Endothelial cell of umbilical vein (primary cell): ENCODE measurements at regions not wholly inside any gene's neighbourhood (a gene's known extent, or its start where the extent isn't known, plus 50 kb on each side); places are given as distances from the start of the nearest gene placed in this dataset.

Experiments used
- BruUV-seq: library from RNA; stranded (reverse); fragments of 400-500 nt; replicated peaks from 2 replicates; lab custom pipeline; 2021; lab: Mats Ljungman, UMichigan
- CTCF ChIA-PET: fragments of 300-600, 350-600 bp; sonication (Branson Sonifier 250); formaldehyde crosslinking; loops from one replicate; lab custom pipeline; 2021; ENCODE audit warnings: antibody characterized with exemption, inconsistent platforms; lab: Charles Lee
- POLR2A ChIA-PET: fragments of 300-600, 350-600 bp; sonication (Branson Sonifier 250); formaldehyde crosslinking; loops from one replicate; lab custom pipeline; 2021; ENCODE audit warnings: antibody characterized with exemption, inconsistent platforms; lab: Charles Lee
- DNase-seq: peaks from one replicate; pipeline ENCODE4 v3.0.0-alpha.2; 2011; ENCODE audit warnings: low read depth, low spot score
- FAIRE-seq: peaks from 2 replicates; lab custom pipeline; 2011; peaks lifted over from hg19 to GRCh38; lab: Jason Lieb, UNC
- H2AFZ ChIP-seq: 2 replicates; pipeline ENCODE4 v1.6.0; 2012; ENCODE audit warnings: low read depth, low read length, control low read depth, inconsistent platforms
- H3K27ac ChIP-seq: 2 replicates; pipeline ENCODE4 v1.5.1; 2011; ENCODE audit warnings: low read depth, mild to moderate bottlenecking, control low read depth, low read length, moderate library complexity; ENCODE audit not compliant: insufficient read depth
- H3K27me3 ChIP-seq, 2 experiments: 2 replicates each; pipeline versions ENCODE4 v1.6.0 to v1.6.1; 2011; ENCODE audit warnings: low read length in 2 of 2, mixed read lengths in 1 of 2; ENCODE audit not compliant: control insufficient read depth in 2 of 2, insufficient read depth in 2 of 2
- H3K36me3 ChIP-seq, 2 experiments: 2 replicates in 1 of 2; 3 replicates in 1 of 2; pipeline ENCODE4 v1.5.1; 2011; ENCODE audit warnings: low read length in 2 of 2, mild to moderate bottlenecking in 1 of 2, moderate library complexity in 1 of 2; ENCODE audit not compliant: control insufficient read depth in 2 of 2, insufficient read depth in 2 of 2; ENCODE audit errors: extremely low read depth in 1 of 2
- H3K4me1 ChIP-seq: 3 replicates; pipeline ENCODE4 v1.5.1; 2011; ENCODE audit warnings: mild to moderate bottlenecking, low read length; ENCODE audit not compliant: control insufficient read depth, insufficient read depth; ENCODE audit errors: extremely low read depth
- H3K4me2 ChIP-seq: 2 replicates; pipeline ENCODE4 v1.6.1; 2011; ENCODE audit warnings: low read length, control low read depth, mixed read lengths; ENCODE audit not compliant: insufficient read depth
- H3K4me3 ChIP-seq, 3 experiments: fragments of 200-600 bp in 1 of 3; sonication (generic), shearing (Covaris generic) in 1 of 3; replicated peaks in 1 of 3; 2 replicates each; pipeline ENCODE4 v1.5.1; 2011 to 2016; ENCODE audit warnings: control low read depth in 3 of 3, low read length in 3 of 3, mild to moderate bottlenecking in 2 of 3, inconsistent platforms in 1 of 3, low read depth in 1 of 3, moderate library complexity in 1 of 3; ENCODE audit not compliant: insufficient read depth in 1 of 3
- H3K79me2 ChIP-seq: 2 replicates; pipeline ENCODE4 v1.6.0; 2012; ENCODE audit warnings: low read length, inconsistent platforms; ENCODE audit not compliant: control insufficient read depth, insufficient read depth
- H3K9ac ChIP-seq: replicated peaks from 2 replicates; pipeline ENCODE3; 2011; ENCODE audit warnings: low read length, control low read depth; ENCODE audit not compliant: insufficient read depth; ENCODE audit errors: extremely low read depth
- H3K9me1 ChIP-seq: replicated peaks from 3 replicates; pipeline ENCODE4 v1.6.0; 2011; ENCODE audit warnings: mild to moderate bottlenecking, low read length; ENCODE audit not compliant: control insufficient read depth, insufficient read depth; ENCODE audit errors: extremely low read depth
- H3K9me3 ChIP-seq: replicated peaks from 2 replicates; pipeline ENCODE4 v1.5.1; 2012; ENCODE audit warnings: low read length, inconsistent platforms; ENCODE audit not compliant: control insufficient read depth, insufficient read depth
- H4K20me1 ChIP-seq: replicated peaks from 2 replicates; pipeline ENCODE3; 2011; ENCODE audit warnings: mild to moderate bottlenecking, low read length; ENCODE audit not compliant: control insufficient read depth, insufficient read depth; ENCODE audit errors: extremely low read depth
- EZH2 ChIP-seq: IDR thresholded peaks from 2 replicates; pipeline ENCODE4 v1.6.1; 2012; ENCODE audit warnings: borderline replicate concordance, low read depth, mild to moderate bottlenecking, moderate library complexity, low read length, inconsistent platforms; ENCODE audit not compliant: severe bottlenecking
- FOS ChIP-seq: IDR thresholded peaks from 2 replicates; pipeline ENCODE4 v1.6.1; 2011; ENCODE audit warnings: mild to moderate bottlenecking, low read length, moderate library complexity, borderline replicate concordance; ENCODE audit not compliant: insufficient read depth
- GATA2 ChIP-seq: IDR thresholded peaks from 2 replicates; pipeline ENCODE4 v1.7.0; 2011; ENCODE audit warnings: low read depth, mild to moderate bottlenecking, moderate library complexity, mixed read lengths, low read length; ENCODE audit not compliant: insufficient read length, insufficient read depth
- JUN ChIP-seq: IDR thresholded peaks from 2 replicates; pipeline ENCODE4 v1.6.1; 2011; ENCODE audit warnings: borderline replicate concordance, low read depth; ENCODE audit not compliant: insufficient read length, insufficient read depth
- MYC ChIP-seq: IDR thresholded peaks from one replicate; pipeline ENCODE4 v1.6.1; 2011; ENCODE audit warnings: mild to moderate bottlenecking, low read depth, low read length
- POLR2A ChIP-seq: IDR thresholded peaks from 2 replicates; pipeline ENCODE4 v1.6.1; 2012; ENCODE audit warnings: low read depth, mild to moderate bottlenecking, control low read depth, low read length
- POLR2AphosphoS5 ChIP-seq: IDR thresholded peaks from 2 replicates; pipeline ENCODE4 v1.6.1; 2012; ENCODE audit warnings: low read depth, mild to moderate bottlenecking, control low read depth, low read length, moderate library complexity; ENCODE audit not compliant: insufficient read depth
- dilution Hi-C: fragments of 300-500 bp; cut with MboI; formaldehyde crosslinking; loops from one replicate; pipeline ENCODE4 v1.15.0; 2019; ENCODE audit warnings: low sequenced_read_pairs; ENCODE audit not compliant: extremely low pct_ligation_motif_present
- intact Hi-C: fragments of 100-400 bp; cut with micrococcal nuclease; formaldehyde crosslinking; loops from one replicate; pipeline ENCODE4 v1.10.0; 2022
- TF ChIP-seq, protein P1 (sequence below): IDR thresholded peaks from 2 replicates; pipeline ENCODE4 v1.6.1; 2011; ENCODE audit not compliant: insufficient read depth, insufficient read length
- TF ChIP-seq, protein P2 (sequence below), 2 donors: IDR thresholded peaks; 1 replicate in 1 of 2; 2 replicates in 1 of 2; pipeline ENCODE4 v1.5.1; 2011; ENCODE audit warnings: low read length in 2 of 2, mild to moderate bottlenecking in 2 of 2, moderate library complexity in 2 of 2, control low read depth in 1 of 2, inconsistent platforms in 1 of 2, low read depth in 1 of 2; ENCODE audit not compliant: insufficient read depth in 1 of 2; ENCODE audit errors: extremely low read depth in 1 of 2

DNA sequence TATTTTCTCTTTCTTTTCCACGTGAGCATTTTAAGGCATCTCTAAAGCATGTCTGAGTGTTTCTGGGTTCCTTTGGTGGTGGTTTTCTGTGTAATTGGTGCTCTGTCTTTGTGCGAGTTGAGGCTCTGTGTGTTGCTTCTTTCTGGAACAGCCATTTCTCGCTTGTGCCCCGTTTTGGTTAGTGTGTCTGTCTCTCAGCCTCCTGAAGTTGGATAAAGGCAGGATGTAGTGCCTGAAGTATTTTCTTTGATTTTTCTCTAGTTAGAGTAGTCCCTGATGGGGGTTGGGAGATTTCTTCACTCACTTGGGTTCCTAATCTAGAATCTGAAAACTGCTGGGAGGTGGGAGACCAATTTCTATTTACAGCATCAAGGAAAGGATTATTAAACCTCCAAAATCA, 129.7 kb upstream of the TMEM161B start:
- TF ChIP-seq POLR2A (no peak), GATA2 (no peak), MYC (no peak), JUN (no peak), POLR2AphosphoS5 (no peak), EZH2 (no peak)
- TF ChIP-seq, protein P1, sequence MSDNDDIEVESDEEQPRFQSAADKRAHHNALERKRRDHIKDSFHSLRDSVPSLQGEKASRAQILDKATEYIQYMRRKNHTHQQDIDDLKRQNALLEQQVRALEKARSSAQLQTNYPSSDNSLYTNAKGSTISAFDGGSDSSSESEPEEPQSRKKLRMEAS: no peak
- no peak overlapping the region for H3K27ac ChIP-seq
- intact Hi-C loops (no loop called here), dilution Hi-C loops (no loop called here)
- no peak overlapping the region for H3K4me2 ChIP-seq
- ChIA-PET CTCF (no interaction called here), POLR2A (no interaction called here)
- no peak for FAIRE-seq
- no peaks in the 10 kb centered on the region for H4K20me1 ChIP-seq
- no peak for DNase-seq
- H3K36me3 ChIP-seq: no peaks in the 10 kb centered on the region
- BruUV-seq: no TSS peak
- H3K9me3 ChIP-seq: no peaks in the 10 kb centered on the region
- peaks cover 0 to 3% of the 10 kb centered on the region in 2 experiments for H3K27me3 ChIP-seq
- no peaks in the 10 kb centered on the region for H3K9me1 ChIP-seq
- no peak overlapping the region for H3K4me3 ChIP-seq
- no peak overlapping the region for H2AFZ ChIP-seq
- no peaks in the 10 kb centered on the region for H3K79me2 ChIP-seq
- H3K4me1 ChIP-seq: no peaks in the 10 kb centered on the region
- no peak overlapping the region for H3K9ac ChIP-seq

DNA sequence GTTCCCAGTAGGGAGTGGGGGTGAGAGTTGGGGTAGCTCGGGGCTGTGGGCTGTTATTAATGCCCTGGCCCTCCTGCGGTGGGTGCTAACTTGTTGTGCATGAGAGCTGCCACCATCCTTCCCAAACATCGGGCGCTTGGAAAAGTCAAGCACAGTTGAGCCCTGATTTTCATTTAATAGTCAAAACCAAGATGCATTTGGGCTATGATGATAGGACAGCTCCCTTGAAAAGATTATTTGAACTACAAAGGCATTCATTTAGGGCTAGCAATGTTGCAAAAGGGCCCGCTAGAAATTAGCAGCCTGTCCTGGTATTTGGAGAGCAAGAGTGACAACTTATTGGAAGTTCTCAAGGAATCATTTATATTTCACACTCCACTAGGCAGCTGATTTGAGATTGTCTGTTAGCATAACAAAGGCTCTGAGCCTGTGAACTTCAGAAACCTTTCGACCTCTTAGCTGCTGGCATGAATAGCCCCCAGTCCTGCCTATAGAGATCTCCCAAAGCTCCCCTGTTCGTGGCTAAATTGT, 128.2 kb upstream of the TMEM161B start:
- no peak for DNase-seq
- no TSS peak for BruUV-seq
- TF ChIP-seq, protein P1: no peak
- no peak for TF ChIP-seq FOS
- TF ChIP-seq JUN: no peak
- TF ChIP-seq POLR2A: no peak
- TF ChIP-seq, protein P2, sequence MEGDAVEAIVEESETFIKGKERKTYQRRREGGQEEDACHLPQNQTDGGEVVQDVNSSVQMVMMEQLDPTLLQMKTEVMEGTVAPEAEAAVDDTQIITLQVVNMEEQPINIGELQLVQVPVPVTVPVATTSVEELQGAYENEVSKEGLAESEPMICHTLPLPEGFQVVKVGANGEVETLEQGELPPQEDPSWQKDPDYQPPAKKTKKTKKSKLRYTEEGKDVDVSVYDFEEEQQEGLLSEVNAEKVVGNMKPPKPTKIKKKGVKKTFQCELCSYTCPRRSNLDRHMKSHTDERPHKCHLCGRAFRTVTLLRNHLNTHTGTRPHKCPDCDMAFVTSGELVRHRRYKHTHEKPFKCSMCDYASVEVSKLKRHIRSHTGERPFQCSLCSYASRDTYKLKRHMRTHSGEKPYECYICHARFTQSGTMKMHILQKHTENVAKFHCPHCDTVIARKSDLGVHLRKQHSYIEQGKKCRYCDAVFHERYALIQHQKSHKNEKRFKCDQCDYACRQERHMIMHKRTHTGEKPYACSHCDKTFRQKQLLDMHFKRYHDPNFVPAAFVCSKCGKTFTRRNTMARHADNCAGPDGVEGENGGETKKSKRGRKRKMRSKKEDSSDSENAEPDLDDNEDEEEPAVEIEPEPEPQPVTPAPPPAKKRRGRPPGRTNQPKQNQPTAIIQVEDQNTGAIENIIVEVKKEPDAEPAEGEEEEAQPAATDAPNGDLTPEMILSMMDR (IDR thresholded peaks at IDR 0.05; ENCODE audit: extremely low read depth in 1 of 2, insufficient read depth in 1 of 2, low read depth in 1 of 2, low read length in 2 of 2): no peak
- TF ChIP-seq MYC: no peak
- no peak for TF ChIP-seq GATA2
- H3K9ac ChIP-seq: no peak overlapping the region
- H3K27ac ChIP-seq: no peak overlapping the region
- H3K36me3 ChIP-seq: no peaks in the 10 kb centered on the region
- H3K9me1 ChIP-seq: no peaks in the 10 kb centered on the region
- no peaks in the 10 kb centered on the region for H3K79me2 ChIP-seq
- dilution Hi-C loops (no loop called here), intact Hi-C loops (no loop called here)
- H2AFZ ChIP-seq: no peak overlapping the region
- no peaks in the 10 kb centered on the region for H4K20me1 ChIP-seq
- CTCF ChIA-PET: no interaction called here
- H3K4me3 ChIP-seq: no peak overlapping the region
- peaks cover 0 to 3% of the 10 kb centered on the region in 2 experiments for H3K27me3 ChIP-seq
- no peaks in the 10 kb centered on the region for H3K4me1 ChIP-seq
- no peak overlapping the region for H3K4me2 ChIP-seq
- POLR2A ChIA-PET: no interaction called here
- H3K9me3 ChIP-seq: no peaks in the 10 kb centered on the region
- FAIRE-seq: no peak
